H1 (cell line): ENCODE measurements at regions not wholly inside any gene's neighbourhood (a gene's known extent, or its start where the extent isn't known, plus 50 kb on each side); places are given as distances from the start of the nearest gene placed in this dataset.

Experiments
- CHD7 ChIP-seq: fragments of 300-600 bp; sonication (generic); IDR thresholded peaks from 2 replicates; pipeline ENCODE4 v1.7.1; 2012; ENCODE audit warnings: low read length, moderate library complexity, mild to moderate bottlenecking, inconsistent platforms; ENCODE audit not compliant: insufficient replicate concordance
- POLR2AphosphoS5 ChIP-seq: IDR thresholded peaks from 2 replicates; pipeline ENCODE4 v1.6.1; 2011; ENCODE audit warnings: low read depth, low read length
- USF2 ChIP-seq: IDR thresholded peaks from 2 replicates; pipeline ENCODE4 v1.6.1; 2011; ENCODE audit warnings: low read length, improper control_type of control experiment
- ZNF274 ChIP-seq: IDR thresholded peaks from 2 replicates; pipeline ENCODE4 v1.7.0; 2012; ENCODE audit warnings: low read length, borderline replicate concordance; ENCODE audit errors: extremely low read depth

GRCh38 chr9:11432361-11432760 lies 819.6 kb upstream of the PTPRD start (continued):
- TF ChIP-seq CHD7 (no peak), POLR2AphosphoS5 (no peak), ZNF274 (no peak), USF2 (no peak)
